ENCODE measurements at regions not wholly inside any gene's neighbourhood (a gene's known extent, or its start where the extent isn't known, plus 50 kb on each side); places are given as distances from the start of the nearest gene placed in this dataset.

DNA sequence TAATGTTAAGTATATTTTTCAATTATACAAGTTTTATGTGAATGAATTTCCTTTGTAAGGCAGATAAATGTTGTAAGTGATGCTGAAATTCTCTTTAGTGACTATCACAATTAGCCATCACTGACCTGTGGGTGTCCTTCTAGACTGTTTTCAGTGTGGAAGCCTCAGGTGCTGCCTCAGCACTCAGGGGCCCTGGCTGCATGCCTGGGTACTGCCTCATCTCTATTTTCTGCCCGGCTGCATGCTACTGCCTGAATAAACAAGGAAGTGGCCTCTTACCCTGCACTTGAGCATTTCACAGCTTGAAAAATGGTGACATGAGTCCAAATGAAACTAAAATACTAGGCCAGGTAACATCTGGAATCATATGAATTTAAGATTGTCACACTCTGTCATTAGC is 787.6 kb upstream of the SALL3 start:
- Histone ChIP-seq H3K4me1 (ENCODE audit: insufficient read depth, low read length) (no peaks in the 10 kb centered on the region), H2AFZ (ENCODE audit: low read depth, low read length) (no peak overlapping the region), H3K4me3 (ENCODE audit: low read depth in 1 of 2, low read length in 2 of 2) (no peak overlapping the region), H4K20me1 (ENCODE audit: insufficient read depth, low read length) (no peaks in the 10 kb centered on the region), H3K79me2 (ENCODE audit: insufficient read depth, low read length) (no peaks in the 10 kb centered on the region), H3K9me3 (ENCODE audit: insufficient read depth, low read length, severe bottlenecking) (no peaks in the 10 kb centered on the region), H3K9ac (ENCODE audit: low read depth, low read length) (no peak overlapping the region), H3K4me2 (ENCODE audit: insufficient read depth, low read length) (no peak overlapping the region), H3K27ac (ENCODE audit: low read length) (no peak overlapping the region), H3K36me3 (ENCODE audit: insufficient read depth, low read length) (no peaks in the 10 kb centered on the region), H3K27me3 (ENCODE audit: insufficient read depth, low read length, poor library complexity) (peaks cover 7% of the 10 kb centered on the region)
- DNase-seq = no peak
- no peak for ATAC-seq (ENCODE audit: insufficient read depth, low read depth)
- no peak for TF ChIP-seq EZH2 (IDR thresholded peaks at IDR 0.05; ENCODE audit: borderline replicate concordance, low read depth, low read length, severe bottlenecking)
- TF ChIP-seq, protein P1, sequence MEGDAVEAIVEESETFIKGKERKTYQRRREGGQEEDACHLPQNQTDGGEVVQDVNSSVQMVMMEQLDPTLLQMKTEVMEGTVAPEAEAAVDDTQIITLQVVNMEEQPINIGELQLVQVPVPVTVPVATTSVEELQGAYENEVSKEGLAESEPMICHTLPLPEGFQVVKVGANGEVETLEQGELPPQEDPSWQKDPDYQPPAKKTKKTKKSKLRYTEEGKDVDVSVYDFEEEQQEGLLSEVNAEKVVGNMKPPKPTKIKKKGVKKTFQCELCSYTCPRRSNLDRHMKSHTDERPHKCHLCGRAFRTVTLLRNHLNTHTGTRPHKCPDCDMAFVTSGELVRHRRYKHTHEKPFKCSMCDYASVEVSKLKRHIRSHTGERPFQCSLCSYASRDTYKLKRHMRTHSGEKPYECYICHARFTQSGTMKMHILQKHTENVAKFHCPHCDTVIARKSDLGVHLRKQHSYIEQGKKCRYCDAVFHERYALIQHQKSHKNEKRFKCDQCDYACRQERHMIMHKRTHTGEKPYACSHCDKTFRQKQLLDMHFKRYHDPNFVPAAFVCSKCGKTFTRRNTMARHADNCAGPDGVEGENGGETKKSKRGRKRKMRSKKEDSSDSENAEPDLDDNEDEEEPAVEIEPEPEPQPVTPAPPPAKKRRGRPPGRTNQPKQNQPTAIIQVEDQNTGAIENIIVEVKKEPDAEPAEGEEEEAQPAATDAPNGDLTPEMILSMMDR (IDR thresholded peaks at IDR 0.05; ENCODE audit: borderline replicate concordance, extremely low read depth, low read length, poor library complexity, severe bottlenecking) = no peak

DNA sequence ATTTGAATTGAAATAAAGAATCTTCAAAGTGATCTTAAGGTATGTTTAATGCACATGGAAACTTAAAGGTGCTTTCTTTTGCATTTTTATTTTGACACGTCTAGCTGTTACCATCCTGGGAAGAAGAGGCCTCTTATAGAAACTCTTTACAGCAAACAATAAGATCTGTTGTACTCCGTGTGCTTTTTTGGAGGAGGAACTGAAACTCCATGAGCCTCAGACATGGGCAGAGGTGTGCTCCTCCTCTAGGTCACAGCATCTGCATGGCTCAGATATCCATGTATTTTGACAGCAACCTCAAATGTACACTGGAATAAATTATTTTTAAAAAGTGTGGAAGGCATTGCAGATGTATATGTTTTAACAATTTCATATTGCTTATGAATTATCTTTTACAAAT is 783.3 kb upstream of the SALL3 start:
- Histone ChIP-seq H3K4me1 (ENCODE audit: insufficient read depth, low read length) (no peaks in the 10 kb centered on the region), H3K27ac (ENCODE audit: low read length) (no peak overlapping the region), H3K4me3 (ENCODE audit: low read depth in 1 of 2, low read length in 2 of 2) (no peak overlapping the region), H3K4me2 (ENCODE audit: insufficient read depth, low read length) (no peak overlapping the region), H2AFZ (ENCODE audit: low read depth, low read length) (no peak overlapping the region), H3K27me3 (ENCODE audit: insufficient read depth, low read length, poor library complexity) (peaks cover 7% of the 10 kb centered on the region), H3K9ac (ENCODE audit: low read depth, low read length) (no peak overlapping the region), H3K79me2 (ENCODE audit: insufficient read depth, low read length) (no peaks in the 10 kb centered on the region), H4K20me1 (ENCODE audit: insufficient read depth, low read length) (no peaks in the 10 kb centered on the region), H3K9me3 (ENCODE audit: insufficient read depth, low read length, severe bottlenecking) (no peaks in the 10 kb centered on the region), H3K36me3 (ENCODE audit: insufficient read depth, low read length) (no peaks in the 10 kb centered on the region)
- TF ChIP-seq, protein P1 (IDR thresholded peaks at IDR 0.05; ENCODE audit: borderline replicate concordance, extremely low read depth, low read length, poor library complexity, severe bottlenecking) = no peak
- TF ChIP-seq EZH2 (IDR thresholded peaks at IDR 0.05; ENCODE audit: borderline replicate concordance, low read depth, low read length, severe bottlenecking) = no peak
- ATAC-seq (ENCODE audit: insufficient read depth, low read depth) = no peak
- no peak for DNase-seq

DNA sequence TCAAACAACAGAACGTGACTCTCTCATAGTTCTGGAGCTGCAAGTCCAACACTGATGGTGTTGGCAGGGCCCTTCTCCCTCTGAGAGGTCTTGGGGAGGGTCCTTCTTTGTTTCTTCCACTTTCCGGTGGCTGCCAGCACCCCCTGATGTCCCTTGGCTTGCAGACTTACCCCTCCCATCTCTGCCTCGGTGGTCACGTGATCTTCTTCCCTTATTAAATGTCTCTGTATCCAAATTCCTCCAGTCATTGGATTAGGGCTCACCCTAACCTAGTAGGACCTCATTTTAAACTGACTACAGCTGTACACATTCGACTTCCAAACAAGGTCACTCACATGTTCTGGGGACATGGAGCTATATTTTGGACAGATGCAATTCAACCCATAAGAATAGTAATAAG is 780.6 kb upstream of the SALL3 start:
- H3K27ac ChIP-seq (ENCODE audit: low read length) = no peak overlapping the region

More for the DNA sequence above, 780.6 kb upstream of the SALL3 start:
- H3K9me3 ChIP-seq (ENCODE audit: insufficient read depth, low read length, severe bottlenecking) = no peaks in the 10 kb centered on the region
- H3K79me2 ChIP-seq (ENCODE audit: insufficient read depth, low read length) = no peaks in the 10 kb centered on the region
- no peak overlapping the region for H2AFZ ChIP-seq (ENCODE audit: low read depth, low read length)
- no peak for ATAC-seq (ENCODE audit: insufficient read depth, low read depth)
- no peaks in the 10 kb centered on the region for H4K20me1 ChIP-seq (ENCODE audit: insufficient read depth, low read length)
- H3K27me3 ChIP-seq (ENCODE audit: insufficient read depth, low read length, poor library complexity) = no peaks in the 10 kb centered on the region
- H3K9ac ChIP-seq (ENCODE audit: low read depth, low read length) = no peak overlapping the region
- no peak overlapping the region for H3K4me2 ChIP-seq (ENCODE audit: insufficient read depth, low read length)
- no peak for DNase-seq
- H3K4me1 ChIP-seq (ENCODE audit: insufficient read depth, low read length) = no peaks in the 10 kb centered on the region
- no peaks in the 10 kb centered on the region for H3K36me3 ChIP-seq (ENCODE audit: insufficient read depth, low read length)
- TF ChIP-seq, protein P1 (IDR thresholded peaks at IDR 0.05; ENCODE audit: borderline replicate concordance, extremely low read depth, low read length, poor library complexity, severe bottlenecking) = no peak
- no peak for TF ChIP-seq EZH2 (IDR thresholded peaks at IDR 0.05; ENCODE audit: borderline replicate concordance, low read depth, low read length, severe bottlenecking)
- H3K4me3 ChIP-seq (ENCODE audit: low read depth in 1 of 2, low read length in 2 of 2) = no peak overlapping the region

All from DND-41 (cell line).